Keratinocyte (primary cell): ENCODE measurements at regions not wholly inside any gene's neighbourhood (a gene's known extent, or its start where the extent isn't known, plus 50 kb on each side); places are given as distances from the start of the nearest gene placed in this dataset.
"Not testable (repeated sequence)": the region's sequence is repeated elsewhere in the genome, so short reads cannot be mapped to it uniquely, and the experiment has no call there.

ENCODE experiments used
- DNase-seq: peaks from one replicate; pipeline ENCODE4 v3.0.0-alpha.2; 2011; ENCODE audit warnings: low read depth, missing footprints, low spot score
- FAIRE-seq: peaks from 2 replicates; lab custom pipeline; 2011; peaks lifted over from hg19 to GRCh38; lab: Jason Lieb, UNC
- H2AFZ ChIP-seq: 2 replicates; pipeline ENCODE4 v1.6.0; 2012; ENCODE audit warnings: low read length, control low read depth, inconsistent platforms; ENCODE audit not compliant: control insufficient read depth
- H3K27ac ChIP-seq: 2 replicates; pipeline ENCODE4 v1.5.1; 2011; ENCODE audit warnings: low read length; ENCODE audit not compliant: control insufficient read depth, insufficient read depth
- H3K27me3 ChIP-seq: 3 replicates; pipeline ENCODE4 v1.6.0; 2011; ENCODE audit warnings: low read length; ENCODE audit not compliant: control insufficient read depth, insufficient read depth; ENCODE audit errors: extremely low read depth
- H3K36me3 ChIP-seq, 2 experiments: 2 replicates in 1 of 2; 3 replicates in 1 of 2; pipeline ENCODE4 v1.5.1; 2011; ENCODE audit warnings: low read length in 2 of 2, mild to moderate bottlenecking in 1 of 2; ENCODE audit not compliant: control insufficient read depth in 2 of 2, insufficient read depth in 2 of 2; ENCODE audit errors: extremely low read depth in 1 of 2
- H3K4me1 ChIP-seq: 3 replicates; pipeline ENCODE4 v1.5.1; 2011; ENCODE audit warnings: low read length; ENCODE audit not compliant: control insufficient read depth, insufficient read depth; ENCODE audit errors: extremely low read depth
- H3K4me2 ChIP-seq: 3 replicates; pipeline ENCODE4 v1.6.0; 2011; ENCODE audit warnings: low read depth, low read length; ENCODE audit not compliant: control insufficient read depth, insufficient read depth; ENCODE audit errors: extremely low read depth
- H3K4me3 ChIP-seq, 3 experiments: fragments of 200-600 bp in 1 of 3; sonication (generic) in 1 of 3; 2 replicates in 2 of 3; 3 replicates in 1 of 3; pipeline ENCODE4 v1.5.1; 2011 to 2016; ENCODE audit warnings: low read length in 3 of 3, mild to moderate bottlenecking in 3 of 3, control low read depth in 2 of 3, inconsistent platforms in 1 of 3, low read depth in 1 of 3, mixed read lengths in 1 of 3, mixed run types in 1 of 3, moderate library complexity in 1 of 3; ENCODE audit not compliant: control insufficient read depth in 2 of 3, insufficient read depth in 2 of 3; ENCODE audit errors: extremely low read depth in 1 of 3
- H3K79me2 ChIP-seq: 2 replicates; pipeline ENCODE4 v1.6.0; 2012; ENCODE audit warnings: low read length; ENCODE audit not compliant: control insufficient read depth, insufficient read depth
- H3K9ac ChIP-seq: 3 replicates; pipeline ENCODE4 v1.6.0; 2011; ENCODE audit warnings: low read length; ENCODE audit not compliant: control insufficient read depth, insufficient read depth; ENCODE audit errors: extremely low read depth
- H3K9me1 ChIP-seq: 3 replicates; pipeline ENCODE4 v1.6.0; 2011; ENCODE audit warnings: low read length; ENCODE audit not compliant: control insufficient read depth, insufficient read depth; ENCODE audit errors: extremely low read depth
- H3K9me3 ChIP-seq: 2 replicates; pipeline ENCODE4 v1.5.1; 2012; ENCODE audit warnings: low read depth, low read length; ENCODE audit not compliant: control insufficient read depth
- H4K20me1 ChIP-seq: 3 replicates; pipeline ENCODE4 v1.6.0; 2011; ENCODE audit warnings: low read length; ENCODE audit not compliant: control insufficient read depth, insufficient read depth; ENCODE audit errors: extremely low read depth
- EZH2 ChIP-seq: IDR thresholded peaks from one replicate; pipeline ENCODE4 v1.6.1; 2012; ENCODE audit warnings: inconsistent platforms, mild to moderate bottlenecking, low read length, moderate library complexity
- dilution Hi-C: fragments of 300-500 bp; cut with MboI; formaldehyde crosslinking; loops from one replicate; pipeline ENCODE4 v1.7.0; 2020; ENCODE audit warnings: low sequenced_read_pairs; ENCODE audit not compliant: extremely low pct_ligation_motif_present
- TF ChIP-seq, protein P1 (sequence below), 3 experiments: IDR thresholded peaks in 1 of 3; conservative IDR thresholded peaks in 1 of 3; optimal IDR thresholded peaks in 1 of 3; 2 replicates in 2 of 3; 3 replicates in 1 of 3; pipeline versions ENCODE3 to v1.5.1; 2011; ENCODE audit warnings: low read length in 3 of 3, mild to moderate bottlenecking in 3 of 3, moderate library complexity in 2 of 3, control low read depth in 1 of 3, inconsistent platforms in 1 of 3; ENCODE audit not compliant: insufficient read depth in 2 of 3; ENCODE audit errors: extremely low read depth in 1 of 3

DNA sequence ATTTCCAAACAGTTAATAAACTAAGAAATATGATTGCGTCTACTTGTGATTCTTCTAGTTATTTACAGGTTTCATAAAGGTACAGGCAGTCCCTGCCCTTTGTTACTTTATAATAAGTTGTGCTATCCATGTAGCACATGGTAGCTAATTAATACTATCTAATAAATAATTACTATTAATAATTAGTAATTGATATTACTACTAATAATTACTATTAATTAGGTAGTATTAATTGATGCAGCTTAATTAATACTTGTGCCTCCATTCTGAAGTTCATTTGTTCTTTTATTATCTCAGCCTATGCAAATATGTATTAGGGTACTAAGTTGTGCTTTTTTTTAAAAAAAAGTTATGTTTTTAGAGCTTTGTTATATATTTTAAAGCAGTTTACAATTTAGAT, 92.3 kb upstream of the TRHDE start:
- no peak overlapping the region for H3K9ac ChIP-seq
- no peak overlapping the region for H3K4me2 ChIP-seq
- H3K4me3 ChIP-seq = no peak overlapping the region
- no peaks in the 10 kb centered on the region for H3K27me3 ChIP-seq
- no peaks in the 10 kb centered on the region for H3K4me1 ChIP-seq
- no peaks in the 10 kb centered on the region for H3K9me1 ChIP-seq
- no peaks in the 10 kb centered on the region for H3K9me3 ChIP-seq
- no peaks in the 10 kb centered on the region for H4K20me1 ChIP-seq
- dilution Hi-C loops = no loop called here
- no peak overlapping the region for H3K27ac ChIP-seq
- H2AFZ ChIP-seq = no peak overlapping the region
- no peak for FAIRE-seq
- TF ChIP-seq, protein P1, sequence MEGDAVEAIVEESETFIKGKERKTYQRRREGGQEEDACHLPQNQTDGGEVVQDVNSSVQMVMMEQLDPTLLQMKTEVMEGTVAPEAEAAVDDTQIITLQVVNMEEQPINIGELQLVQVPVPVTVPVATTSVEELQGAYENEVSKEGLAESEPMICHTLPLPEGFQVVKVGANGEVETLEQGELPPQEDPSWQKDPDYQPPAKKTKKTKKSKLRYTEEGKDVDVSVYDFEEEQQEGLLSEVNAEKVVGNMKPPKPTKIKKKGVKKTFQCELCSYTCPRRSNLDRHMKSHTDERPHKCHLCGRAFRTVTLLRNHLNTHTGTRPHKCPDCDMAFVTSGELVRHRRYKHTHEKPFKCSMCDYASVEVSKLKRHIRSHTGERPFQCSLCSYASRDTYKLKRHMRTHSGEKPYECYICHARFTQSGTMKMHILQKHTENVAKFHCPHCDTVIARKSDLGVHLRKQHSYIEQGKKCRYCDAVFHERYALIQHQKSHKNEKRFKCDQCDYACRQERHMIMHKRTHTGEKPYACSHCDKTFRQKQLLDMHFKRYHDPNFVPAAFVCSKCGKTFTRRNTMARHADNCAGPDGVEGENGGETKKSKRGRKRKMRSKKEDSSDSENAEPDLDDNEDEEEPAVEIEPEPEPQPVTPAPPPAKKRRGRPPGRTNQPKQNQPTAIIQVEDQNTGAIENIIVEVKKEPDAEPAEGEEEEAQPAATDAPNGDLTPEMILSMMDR (optimal IDR thresholded peaks at IDR 0.05 in 1 of 3, IDR thresholded peaks at IDR 0.05 in 1 of 3, conservative IDR thresholded peaks at IDR 0.05 in 1 of 3; ENCODE audit: extremely low read depth in 1 of 3, insufficient read depth in 2 of 3, low read length in 3 of 3) = no peak
- TF ChIP-seq EZH2 = no peak
- no peaks in the 10 kb centered on the region for H3K79me2 ChIP-seq
- DNase-seq = no peak
- H3K36me3 ChIP-seq = no peaks in the 10 kb centered on the region

DNA sequence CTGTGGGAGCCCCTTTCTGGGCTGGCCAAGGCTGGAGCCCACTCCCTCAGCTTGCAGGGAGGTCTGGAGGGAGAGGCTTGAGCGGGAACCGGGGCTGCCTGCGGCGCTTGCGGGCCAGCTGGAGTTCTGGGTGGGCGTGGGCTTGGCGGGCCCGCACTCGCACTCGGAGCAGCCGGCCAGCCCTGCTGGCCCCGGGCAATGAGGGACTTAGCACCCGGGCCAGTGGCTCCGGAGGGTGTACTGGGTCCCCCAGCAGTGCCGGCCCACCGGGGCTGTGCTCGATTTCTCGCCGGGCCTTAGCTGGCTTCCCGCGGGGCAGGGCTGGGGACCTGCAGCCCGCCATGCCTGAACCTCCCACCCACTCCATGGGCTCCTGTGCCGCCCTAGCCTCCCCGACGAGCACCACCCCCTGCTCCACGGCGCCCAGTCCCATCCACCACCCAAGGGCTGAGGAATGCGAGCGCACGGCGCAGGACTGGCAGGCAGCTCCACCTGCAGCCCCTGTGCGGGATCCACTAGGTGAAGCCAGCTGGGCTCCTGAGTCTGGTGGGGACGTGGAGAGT, 87.1 kb upstream of the TRHDE start:
- H4K20me1 ChIP-seq, H3K4me1 ChIP-seq, dilution Hi-C loops, H2AFZ ChIP-seq, H3K9me3 ChIP-seq, H3K27ac ChIP-seq, DNase-seq, H3K79me2 ChIP-seq, H3K9ac ChIP-seq, H3K9me1 ChIP-seq, H3K4me3 ChIP-seq, FAIRE-seq, H3K4me2 ChIP-seq, H3K27me3 ChIP-seq, H3K36me3 ChIP-seq: not testable (repeated sequence)

DNA sequence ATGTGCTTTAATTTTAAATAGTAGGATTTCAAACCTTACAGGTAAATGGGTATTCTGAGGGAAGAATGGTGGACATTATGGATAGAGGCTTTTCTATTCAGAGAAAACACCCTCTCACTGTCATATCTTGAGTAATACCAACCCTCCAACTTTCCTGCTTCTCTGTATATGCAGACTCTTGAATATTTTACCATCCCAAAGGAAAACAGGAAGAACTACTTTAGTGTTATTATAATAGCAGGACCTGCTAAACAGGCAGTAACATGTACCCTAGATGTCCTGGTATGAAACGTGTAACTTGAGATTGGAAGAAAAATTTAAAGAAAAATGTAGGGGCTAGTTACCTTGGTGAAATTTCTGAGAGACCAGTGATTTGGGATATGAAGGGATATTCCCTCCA, 82.9 kb upstream of the TRHDE start:
- dilution Hi-C loops = no loop called here
- Histone ChIP-seq H3K9ac (no peak overlapping the region), H3K4me3 (no peak overlapping the region), H3K9me3 (no peaks in the 10 kb centered on the region), H3K27me3 (no peaks in the 10 kb centered on the region), H3K79me2 (no peaks in the 10 kb centered on the region), H3K9me1 (no peaks in the 10 kb centered on the region), H3K4me2 (no peak overlapping the region), H3K4me1 (no peaks in the 10 kb centered on the region), H4K20me1 (no peaks in the 10 kb centered on the region), H3K36me3 (no peaks in the 10 kb centered on the region), H3K27ac (no peak overlapping the region), H2AFZ (no peak overlapping the region)
- no peak for TF ChIP-seq EZH2
- TF ChIP-seq, protein P1 (optimal IDR thresholded peaks at IDR 0.05 in 1 of 3, IDR thresholded peaks at IDR 0.05 in 1 of 3, conservative IDR thresholded peaks at IDR 0.05 in 1 of 3; ENCODE audit: extremely low read depth in 1 of 3, insufficient read depth in 2 of 3, low read length in 3 of 3) = no peak
- no peak for FAIRE-seq
- no peak for DNase-seq
